ENCODE measurements at regions not wholly inside any gene's neighbourhood (a gene's known extent, or its start where the extent isn't known, plus 50 kb on each side); places are given as distances from the start of the nearest gene placed in this dataset.

GRCh38 chr16:55145771-55146603 lies 178.0 kb upstream of the IRX6 start:
- TF ChIP-seq EZH2 (IDR thresholded peaks at IDR 0.05; ENCODE audit: low read length, unreplicated experiment): no peak
- TF ChIP-seq, protein P1, sequence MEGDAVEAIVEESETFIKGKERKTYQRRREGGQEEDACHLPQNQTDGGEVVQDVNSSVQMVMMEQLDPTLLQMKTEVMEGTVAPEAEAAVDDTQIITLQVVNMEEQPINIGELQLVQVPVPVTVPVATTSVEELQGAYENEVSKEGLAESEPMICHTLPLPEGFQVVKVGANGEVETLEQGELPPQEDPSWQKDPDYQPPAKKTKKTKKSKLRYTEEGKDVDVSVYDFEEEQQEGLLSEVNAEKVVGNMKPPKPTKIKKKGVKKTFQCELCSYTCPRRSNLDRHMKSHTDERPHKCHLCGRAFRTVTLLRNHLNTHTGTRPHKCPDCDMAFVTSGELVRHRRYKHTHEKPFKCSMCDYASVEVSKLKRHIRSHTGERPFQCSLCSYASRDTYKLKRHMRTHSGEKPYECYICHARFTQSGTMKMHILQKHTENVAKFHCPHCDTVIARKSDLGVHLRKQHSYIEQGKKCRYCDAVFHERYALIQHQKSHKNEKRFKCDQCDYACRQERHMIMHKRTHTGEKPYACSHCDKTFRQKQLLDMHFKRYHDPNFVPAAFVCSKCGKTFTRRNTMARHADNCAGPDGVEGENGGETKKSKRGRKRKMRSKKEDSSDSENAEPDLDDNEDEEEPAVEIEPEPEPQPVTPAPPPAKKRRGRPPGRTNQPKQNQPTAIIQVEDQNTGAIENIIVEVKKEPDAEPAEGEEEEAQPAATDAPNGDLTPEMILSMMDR (conservative IDR thresholded peaks at IDR 0.05; ENCODE audit: low read depth, low read length): no peak
- no peak for TF ChIP-seq EZH2phosphoT487 (IDR thresholded peaks at IDR 0.05; ENCODE audit: borderline replicate concordance, low read length)
